Common myeloid progenitor, CD34-positive (primary cell): ENCODE measurements at regions not wholly inside any gene's neighbourhood (a gene's known extent, or its start where the extent isn't known, plus 50 kb on each side); places are given as distances from the start of the nearest gene placed in this dataset.

Source experiments
- CTCF ChIA-PET: fragments of 350-600 bp; sonication (Branson Sonifier 250); formaldehyde crosslinking; loops from one replicate; lab custom pipeline; 2021; ENCODE audit warnings: antibody characterized with exemption; lab: Charles Lee
- POLR2A ChIA-PET: fragments of 350-600 bp; sonication (Branson Sonifier 250); formaldehyde crosslinking; loops from one replicate; lab custom pipeline; 2021; ENCODE audit warnings: antibody characterized with exemption; lab: Charles Lee
- DNase-seq, 3 donors: peaks; one replicate each; pipeline versions ENCODE4 v3.0.0 to v3.0.0-alpha.2; 2013
- H3K27ac ChIP-seq, 2 experiments: 1 replicate in 1 of 2; 2 replicates in 1 of 2; pipeline ENCODE4 v1.7.0; 2013; ENCODE audit warnings: inconsistent platforms in 2 of 2, low read length in 2 of 2, mild to moderate bottlenecking in 2 of 2, low read depth in 1 of 2, moderate library complexity in 1 of 2; ENCODE audit not compliant: severe bottlenecking in 2 of 2, insufficient read depth in 1 of 2, poor library complexity in 1 of 2
- H3K27me3 ChIP-seq, 5 experiments: replicated peaks in 2 of 5; 1 replicate in 3 of 5; 2 replicates in 2 of 5; pipeline versions ENCODE4 v1.6.1 to v1.7.0; 2013; ENCODE audit warnings: low read length in 4 of 5, mild to moderate bottlenecking in 2 of 5, moderate library complexity in 2 of 5, inconsistent platforms in 1 of 5; ENCODE audit not compliant: insufficient read depth in 5 of 5, control insufficient read depth in 4 of 5
- H3K36me3 ChIP-seq, 4 experiments: 1 replicate in 2 of 4; 2 replicates in 2 of 4; pipeline versions ENCODE4 v1.6.1 to v1.7.0; 2013; ENCODE audit warnings: low read length in 3 of 4, control low read depth in 1 of 4, mild to moderate bottlenecking in 1 of 4; ENCODE audit not compliant: control insufficient read depth in 4 of 4, insufficient read depth in 4 of 4
- H3K4me1 ChIP-seq, 4 experiments: 1 replicate in 3 of 4; 2 replicates in 1 of 4; pipeline versions ENCODE4 v1.6.1 to v1.7.1; 2013; ENCODE audit warnings: low read length in 3 of 4, mild to moderate bottlenecking in 3 of 4, control low read depth in 1 of 4, inconsistent platforms in 1 of 4, moderate library complexity in 1 of 4; ENCODE audit not compliant: control insufficient read depth in 4 of 4, insufficient read depth in 4 of 4; ENCODE audit errors: control extremely low read depth in 1 of 4
- H3K4me3 ChIP-seq, 7 experiments: 1 replicate in 4 of 7; 2 replicates in 3 of 7; pipeline versions ENCODE4 v1.5.1 to v1.7.0; 2013; ENCODE audit warnings: mild to moderate bottlenecking in 7 of 7, low read length in 6 of 7, moderate library complexity in 6 of 7, inconsistent platforms in 2 of 7, low read depth in 2 of 7, control low read depth in 1 of 7; ENCODE audit not compliant: insufficient read depth in 4 of 7, control insufficient read depth in 1 of 7; ENCODE audit errors: extremely low read depth in 1 of 7
- H3K9me3 ChIP-seq, 5 experiments: 1 replicate in 4 of 5; 2 replicates in 1 of 5; pipeline versions ENCODE4 v1.6.1 to v1.7.1; 2013; ENCODE audit warnings: low read length in 4 of 5, mild to moderate bottlenecking in 2 of 5, inconsistent platforms in 1 of 5, low read depth in 1 of 5, moderate library complexity in 1 of 5; ENCODE audit not compliant: control insufficient read depth in 4 of 5, insufficient read depth in 2 of 5; ENCODE audit errors: control extremely low read depth in 1 of 5
- WGBS: methylation state at CpG from one replicate; pipeline ENCODE4 v1.1.5; 2013; ENCODE audit not compliant: insufficient coverage; 5-methylcytosine and 5-hydroxymethylcytosine counted together

DNA sequence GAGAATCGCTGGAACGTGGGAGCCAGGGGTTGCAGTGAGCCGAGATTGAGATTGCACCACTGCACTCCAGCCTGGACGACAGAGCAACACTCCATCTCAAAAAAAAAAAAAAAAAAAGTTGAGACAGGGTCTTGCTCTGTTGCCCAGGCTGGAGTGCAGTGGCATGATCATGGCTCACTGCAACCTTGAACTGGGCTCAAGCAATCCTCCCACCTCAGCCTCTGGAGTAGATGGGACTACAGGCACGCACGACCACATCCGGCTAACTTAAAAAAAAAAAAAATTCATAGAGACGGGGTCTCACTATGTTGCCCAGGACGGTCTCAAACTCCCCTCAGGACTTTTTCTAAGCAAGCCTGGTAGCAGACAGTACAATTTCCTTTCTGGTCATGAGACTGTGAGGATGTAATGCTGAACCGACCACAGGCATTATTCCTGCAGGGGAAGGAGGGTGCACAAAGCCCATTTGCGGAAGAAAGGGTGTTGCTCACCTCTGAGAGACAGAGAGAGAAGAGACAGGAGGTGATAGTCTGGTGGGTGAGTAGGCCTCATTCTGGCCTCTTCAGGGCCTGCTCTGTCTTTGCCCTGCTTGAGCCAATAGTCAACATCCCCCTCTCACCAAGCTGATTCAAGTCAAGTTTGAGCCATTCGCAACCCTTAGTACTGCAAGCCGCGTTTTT, 205.3 kb downstream of the ZFP36L2 start:
- Histone ChIP-seq H3K9me3 (peaks cover 0 to 21% (median 17%) of the 10 kb centered on the region in 5 experiments), H3K4me3 (no peak overlapping the region), H3K4me1 (peaks cover 5 to 31% (median 24%) of the 10 kb centered on the region in 4 experiments), H3K27me3 (no peaks in the 10 kb centered on the region), H3K27ac (no peak overlapping the region), H3K36me3 (peaks cover 0 to 3% (median 0%) of the 10 kb centered on the region in 4 experiments)
- no peak for DNase-seq
- CTCF ChIA-PET: interaction anchor here (1.6 to 7.4 kb wide), 3 partner anchors 11 to 45 kb away, joined by 3 to 53 read pairs (median 8); no protein-coding TSS in a partner anchor
- 99% methylated on average over 7 of the region's 14 CpGs for WGBS
- POLR2A ChIA-PET: no interaction called here

DNA sequence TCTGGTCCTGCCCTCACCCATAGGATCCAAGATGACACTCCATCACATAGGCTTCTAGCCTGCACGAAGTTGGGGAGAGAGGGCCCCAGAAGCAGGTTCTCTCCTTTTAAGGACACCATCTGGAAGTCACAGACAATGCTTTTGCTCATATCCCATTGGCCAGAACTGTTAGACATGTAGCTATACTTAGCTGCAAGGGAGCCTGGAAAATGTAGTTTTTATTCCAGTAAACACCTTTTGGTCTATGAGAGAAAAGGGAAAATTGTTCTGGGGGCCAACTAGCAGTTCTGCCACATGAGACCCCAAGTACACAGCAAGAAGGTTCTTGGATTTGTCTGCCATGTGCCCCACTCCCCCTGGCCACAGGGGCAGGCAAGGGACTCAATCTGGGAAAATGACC, 206.1 kb downstream of the ZFP36L2 start:
- Histone ChIP-seq H3K36me3 (peaks cover 0 to 3% (median 0%) of the 10 kb centered on the region in 4 experiments), H3K27ac (no peak overlapping the region), H3K27me3 (no peaks in the 10 kb centered on the region), H3K4me3 (no peak overlapping the region), H3K4me1 (peaks cover 3 to 30% (median 17%) of the 10 kb centered on the region in 4 experiments), H3K9me3 (peaks cover 0 to 21% (median 17%) of the 10 kb centered on the region in 5 experiments)
- ChIA-PET CTCF (interaction anchor here (1.6 to 7.4 kb wide), 2 partner anchors 12 to 209 kb away, joined by 4 to 53 read pairs; no protein-coding TSS in a partner anchor), POLR2A (no interaction called here)
- no peak for DNase-seq
- WGBS: 100% methylated on average over 1 of the region's 1 CpG

DNA sequence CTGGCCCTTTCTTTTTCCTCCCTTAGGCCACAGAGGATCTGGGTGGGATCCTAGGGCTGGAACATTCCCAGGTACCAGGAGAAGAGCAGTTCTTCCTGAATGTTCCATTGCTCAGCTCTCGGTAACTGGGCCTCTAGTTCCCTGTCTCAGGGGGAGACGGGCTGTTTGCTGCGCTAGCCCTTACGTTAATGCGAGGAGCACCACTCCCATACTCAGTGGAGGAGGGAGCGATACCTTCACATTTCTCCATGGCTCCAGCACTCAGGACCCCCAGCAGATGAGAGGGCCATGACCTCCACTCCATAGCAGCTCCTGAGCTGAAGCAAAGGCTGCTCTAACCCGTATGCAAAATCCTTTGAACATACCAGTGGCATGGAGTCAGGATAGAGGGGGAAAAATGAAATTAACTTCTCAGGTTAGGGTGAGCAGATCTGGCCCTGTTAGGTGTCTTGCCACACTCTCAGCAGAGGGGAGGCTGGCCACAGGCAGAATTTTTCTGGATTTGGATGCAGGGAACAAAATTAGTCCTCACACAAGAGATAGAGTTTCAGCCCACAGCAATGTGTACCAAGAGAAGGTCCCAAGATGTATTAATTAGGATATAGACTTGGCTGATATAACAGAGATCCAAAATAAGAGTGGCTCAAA, 206.7 kb downstream of the ZFP36L2 start:
- H3K4me3 ChIP-seq: no peak overlapping the region
- no peak overlapping the region for H3K27ac ChIP-seq
- no peaks in the 10 kb centered on the region for H3K27me3 ChIP-seq
- WGBS: 97% methylated on average over 7 of the region's 7 CpGs
- H3K9me3 ChIP-seq: peaks cover 0 to 21% (median 17%) of the 10 kb centered on the region in 5 experiments
- ChIA-PET CTCF (interaction anchor here (1.6 to 7.4 kb wide), 2 partner anchors 12 to 209 kb away, joined by 4 to 53 read pairs; no protein-coding TSS in a partner anchor), POLR2A (no interaction called here)
- peaks cover 5 to 30% (median 14%) of the 10 kb centered on the region in 4 experiments for H3K4me1 ChIP-seq
- DNase-seq: no peak
- H3K36me3 ChIP-seq: peaks cover 0 to 3% (median 0%) of the 10 kb centered on the region in 4 experiments

DNA sequence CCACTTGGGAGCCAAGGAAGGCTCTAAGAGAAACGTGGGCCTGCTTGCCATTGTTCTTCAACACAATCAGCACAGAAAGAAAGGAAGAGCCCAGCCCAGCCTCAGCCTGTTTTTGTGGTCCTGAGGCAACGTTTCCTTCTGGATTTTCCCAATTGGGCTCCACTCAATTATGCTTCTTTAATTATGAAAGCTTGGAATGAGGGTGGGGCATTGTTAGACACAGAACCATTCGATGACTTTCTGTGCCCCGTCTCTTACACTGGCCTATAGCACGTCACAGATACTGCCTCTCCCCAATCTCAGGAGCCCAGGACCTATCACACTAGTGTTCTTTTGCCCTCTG, 207.4 kb downstream of the ZFP36L2 start:
- Histone ChIP-seq H3K9me3 (peaks cover 0 to 21% (median 17%) of the 10 kb centered on the region in 5 experiments), H3K4me3 (no peak overlapping the region), H3K27ac (no peak overlapping the region), H3K4me1 (peaks cover 6 to 30% (median 15%) of the 10 kb centered on the region in 4 experiments), H3K36me3 (peaks cover 0 to 3% (median 0%) of the 10 kb centered on the region in 4 experiments), H3K27me3 (no peaks in the 10 kb centered on the region)
- WGBS: 89% methylated on average over 4 of the region's 5 CpGs
- no peak for DNase-seq
- CTCF ChIA-PET: interaction anchor here (1.1 to 7.4 kb wide), 4 partner anchors 11 to 210 kb away, joined by 3 to 53 read pairs (median 6); no protein-coding TSS in a partner anchor
- POLR2A ChIA-PET: no interaction called here

DNA sequence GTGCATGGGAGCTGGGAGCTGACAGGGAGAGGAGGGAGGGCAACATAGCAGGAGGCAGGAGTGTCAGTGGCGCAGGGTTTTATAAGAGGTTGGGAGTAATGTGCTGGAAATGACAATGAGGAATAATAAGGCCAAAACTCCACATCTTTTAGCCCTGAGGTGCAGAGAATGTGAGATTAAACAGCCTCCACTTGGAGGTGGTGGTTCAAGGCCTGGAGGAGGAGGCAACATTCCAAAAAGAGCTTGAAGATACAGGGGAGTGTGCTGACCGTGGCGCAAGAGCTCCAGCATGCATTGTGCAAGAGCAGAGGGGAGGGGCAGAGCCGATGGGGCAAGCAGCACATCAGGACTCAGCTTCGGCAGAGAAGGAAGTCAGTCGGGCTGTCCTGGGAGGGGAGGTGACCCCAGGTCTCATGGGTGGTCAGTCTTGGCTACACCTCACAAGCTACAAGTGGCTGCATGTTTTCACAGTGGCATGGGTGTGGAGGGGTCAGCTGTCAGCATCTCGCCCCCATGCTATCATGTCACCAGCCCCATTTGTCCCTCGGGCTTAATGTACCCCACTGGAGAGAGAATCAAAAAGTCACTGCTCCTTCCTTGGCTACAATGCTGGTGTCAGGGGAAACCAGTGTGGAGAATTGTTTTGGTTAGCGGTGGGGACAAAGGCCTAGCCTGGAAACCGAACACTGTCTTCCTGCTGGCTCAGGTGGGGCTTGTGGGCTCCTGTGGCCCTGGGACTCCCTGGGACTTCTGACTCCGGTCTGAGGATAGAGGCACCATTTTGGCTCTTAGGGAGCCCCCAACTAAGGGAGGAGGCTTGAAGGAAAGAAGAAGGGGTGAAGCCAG, 208.0 kb downstream of the ZFP36L2 start:
- Histone ChIP-seq H3K4me1 (peaks cover 6 to 33% (median 15%) of the 10 kb centered on the region in 4 experiments), H3K27ac (no peak overlapping the region), H3K4me3 (no peak overlapping the region), H3K9me3 (peaks cover 0 to 21% (median 17%) of the 10 kb centered on the region in 5 experiments), H3K27me3 (no peaks in the 10 kb centered on the region), H3K36me3 (peaks cover 0 to 3% (median 0%) of the 10 kb centered on the region in 4 experiments)
- CTCF ChIA-PET: interaction anchor here (0.7 to 7.4 kb wide), 7 partner anchors 9 to 107 kb away, joined by 3 to 53 read pairs (median 4); no protein-coding TSS in a partner anchor
- WGBS: 87% methylated on average over 10 of the region's 11 CpGs
- DNase-seq: no peak
- POLR2A ChIA-PET: interaction anchor here (0.7 kb wide), 1 partner anchor 14 kb away, joined by 3 read pairs; no protein-coding TSS in a partner anchor

DNA sequence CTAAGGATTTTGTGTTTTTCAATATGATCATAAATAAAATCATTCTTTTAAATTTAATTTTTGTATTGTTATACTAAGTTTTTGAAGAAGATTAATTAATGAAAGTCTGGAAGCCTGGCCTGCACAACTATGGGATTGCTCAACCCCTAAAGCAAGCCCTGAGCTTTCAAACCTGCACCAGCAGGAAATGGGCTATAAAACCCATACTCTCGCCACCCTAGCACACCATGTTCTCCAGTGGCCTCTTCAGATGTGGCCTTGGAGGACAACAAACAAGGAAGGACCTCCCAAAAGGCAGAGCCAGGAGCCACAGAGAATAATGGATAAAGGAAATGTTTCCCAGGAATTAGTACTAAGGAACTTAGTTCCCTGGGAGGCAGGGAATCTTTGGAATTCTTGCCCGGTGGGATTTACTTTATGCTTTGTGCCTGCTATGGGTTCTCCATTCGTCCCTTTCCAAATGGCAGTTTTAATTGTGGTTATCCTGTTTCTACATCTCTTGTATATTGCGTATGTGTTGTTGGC, 212.5 kb downstream of the ZFP36L2 start:
- POLR2A ChIA-PET: no interaction called here
- Histone ChIP-seq H3K27me3 (no peaks in the 10 kb centered on the region), H3K27ac (no peak overlapping the region), H3K9me3 (no peaks in the 10 kb centered on the region), H3K4me3 (no peak overlapping the region), H3K36me3 (no peaks in the 10 kb centered on the region), H3K4me1 (peaks cover 11 to 51% (median 24%) of the 10 kb centered on the region in 4 experiments)
- CTCF ChIA-PET: interaction anchor here (1.1 to 1.9 kb wide), 4 partner anchors 9 to 23 kb away, joined by 3 to 6 read pairs (median 3); no protein-coding TSS in a partner anchor
- WGBS: 86% methylated on average over 2 of the region's 4 CpGs
- no peak for DNase-seq
